ENCODE measurements at regions not wholly inside any gene's neighbourhood (a gene's known extent, or its start where the extent isn't known, plus 50 kb on each side); places are given as distances from the start of the nearest gene placed in this dataset.

DNA sequence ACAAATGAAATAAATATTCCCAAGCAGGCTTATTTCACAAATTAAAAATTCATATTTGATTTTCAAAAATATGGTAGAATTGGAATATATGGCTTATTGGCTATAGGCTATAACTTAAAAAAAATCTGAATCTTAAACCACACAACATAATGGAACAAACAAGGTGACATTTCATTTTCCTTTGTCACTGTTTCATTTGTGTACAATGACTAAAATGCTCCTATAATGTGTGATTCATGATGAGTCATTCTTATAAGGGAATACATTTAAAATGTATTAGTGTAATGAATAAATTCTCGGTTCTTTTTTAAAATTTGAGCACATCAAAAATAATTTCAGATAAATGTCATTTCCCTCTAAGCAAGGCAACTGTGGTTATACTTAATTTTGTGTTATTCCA, 148.0 kb upstream of the ANK3 start:
- TF ChIP-seq CTCF (IDR thresholded peaks at IDR 0.05 in 2 of 3, conservative IDR thresholded peaks at IDR 0.05 in 1 of 3; ENCODE audit: insufficient read depth in 2 of 3, low read depth in 1 of 3, low read length in 3 of 3) (no peak), EP300 (IDR thresholded peaks at IDR 0.05; ENCODE audit: low read length) (no peak), ZNF121 (CRISPR knock-in tag; conservative IDR thresholded peaks at IDR 0.05) (no peak), SNAPC5 (CRISPR knock-in tag; IDR thresholded peaks at IDR 0.05) (no peak), ESRRB (CRISPR knock-in tag; IDR thresholded peaks at IDR 0.05; ENCODE audit: borderline replicate concordance) (no peak), MAZ (CRISPR knock-in tag; conservative IDR thresholded peaks at IDR 0.05 in 1 of 2, IDR thresholded peaks at IDR 0.05 in 1 of 2) (no peak), SIX5 (IDR thresholded peaks at IDR 0.05; ENCODE audit: borderline replicate concordance in 1 of 2, insufficient read depth in 1 of 2, low read depth in 1 of 2, low read length in 2 of 2) (no peak)
- TF ChIP-seq, protein P1, sequence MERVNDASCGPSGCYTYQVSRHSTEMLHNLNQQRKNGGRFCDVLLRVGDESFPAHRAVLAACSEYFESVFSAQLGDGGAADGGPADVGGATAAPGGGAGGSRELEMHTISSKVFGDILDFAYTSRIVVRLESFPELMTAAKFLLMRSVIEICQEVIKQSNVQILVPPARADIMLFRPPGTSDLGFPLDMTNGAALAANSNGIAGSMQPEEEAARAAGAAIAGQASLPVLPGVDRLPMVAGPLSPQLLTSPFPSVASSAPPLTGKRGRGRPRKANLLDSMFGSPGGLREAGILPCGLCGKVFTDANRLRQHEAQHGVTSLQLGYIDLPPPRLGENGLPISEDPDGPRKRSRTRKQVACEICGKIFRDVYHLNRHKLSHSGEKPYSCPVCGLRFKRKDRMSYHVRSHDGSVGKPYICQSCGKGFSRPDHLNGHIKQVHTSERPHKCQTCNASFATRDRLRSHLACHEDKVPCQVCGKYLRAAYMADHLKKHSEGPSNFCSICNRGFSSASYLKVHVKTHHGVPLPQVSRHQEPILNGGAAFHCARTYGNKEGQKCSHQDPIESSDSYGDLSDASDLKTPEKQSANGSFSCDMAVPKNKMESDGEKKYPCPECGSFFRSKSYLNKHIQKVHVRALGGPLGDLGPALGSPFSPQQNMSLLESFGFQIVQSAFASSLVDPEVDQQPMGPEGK (CRISPR knock-in tag; IDR thresholded peaks at IDR 0.05; ENCODE audit: borderline replicate concordance): no peak
